ENCODE measurements at regions not wholly inside any gene's neighbourhood (a gene's known extent, or its start where the extent isn't known, plus 50 kb on each side); places are given as distances from the start of the nearest gene placed in this dataset.

- TF ChIP-seq CTCF (IDR thresholded peaks at IDR 0.05; ENCODE audit: unreplicated experiment), result no peak
- no peak overlapping the region for H3K27ac Mint-ChIP-seq (ENCODE audit: unreplicated experiment)
These were observed 301.8 kb upstream of the CBLB start for GRCh38 chr3:106170636-106171035.

GRCh38 chr3:106172101-106172500 is 303.3 kb upstream of the CBLB start:
- no peaks in the 10 kb centered on the region for H3K4me1 Mint-ChIP-seq (ENCODE audit: unreplicated experiment)

More at GRCh38 chr3:106170636-106171035, 301.8 kb upstream of the CBLB start:
- no peaks in the 10 kb centered on the region for H3K27me3 Mint-ChIP-seq (ENCODE audit: unreplicated experiment)
- no peak overlapping the region for H3K4me3 Mint-ChIP-seq (ENCODE audit: unreplicated experiment)
- H3K9me3 Mint-ChIP-seq (ENCODE audit: unreplicated experiment), result no peaks in the 10 kb centered on the region
- no peak for DNase-seq (ENCODE audit: low spot score)
- H3K36me3 Mint-ChIP-seq (ENCODE audit: low read depth, unreplicated experiment), result no peaks in the 10 kb centered on the region
- H3K4me1 Mint-ChIP-seq (ENCODE audit: unreplicated experiment), result no peaks in the 10 kb centered on the region

GRCh38 chr3:106172780-106173179 is 304.0 kb upstream of the CBLB start:
- no peaks in the 10 kb centered on the region for H3K36me3 Mint-ChIP-seq (ENCODE audit: low read depth, unreplicated experiment)
- TF ChIP-seq CTCF (IDR thresholded peaks at IDR 0.05; ENCODE audit: unreplicated experiment), result no peak
- no peak for DNase-seq (ENCODE audit: low spot score)

More at GRCh38 chr3:106172101-106172500, 303.3 kb upstream of the CBLB start:
- no peaks in the 10 kb centered on the region for H3K36me3 Mint-ChIP-seq (ENCODE audit: low read depth, unreplicated experiment)
- H3K27ac Mint-ChIP-seq (ENCODE audit: unreplicated experiment), result no peak overlapping the region
- no peak for TF ChIP-seq CTCF (IDR thresholded peaks at IDR 0.05; ENCODE audit: unreplicated experiment)
- DNase-seq (ENCODE audit: low spot score), result no peak
- H3K9me3 Mint-ChIP-seq (ENCODE audit: unreplicated experiment), result no peaks in the 10 kb centered on the region
- H3K4me3 Mint-ChIP-seq (ENCODE audit: unreplicated experiment), result no peak overlapping the region
- H3K27me3 Mint-ChIP-seq (ENCODE audit: unreplicated experiment), result no peaks in the 10 kb centered on the region

GRCh38 chr3:106175276-106175675 is 306.5 kb upstream of the CBLB start:
- H3K36me3 Mint-ChIP-seq (ENCODE audit: low read depth, unreplicated experiment), result no peaks in the 10 kb centered on the region

More at GRCh38 chr3:106172780-106173179, 304.0 kb upstream of the CBLB start:
- H3K4me3 Mint-ChIP-seq (ENCODE audit: unreplicated experiment), result no peak overlapping the region
- no peaks in the 10 kb centered on the region for H3K9me3 Mint-ChIP-seq (ENCODE audit: unreplicated experiment)
- no peak overlapping the region for H3K27ac Mint-ChIP-seq (ENCODE audit: unreplicated experiment)
- H3K4me1 Mint-ChIP-seq (ENCODE audit: unreplicated experiment), result no peaks in the 10 kb centered on the region
- no peaks in the 10 kb centered on the region for H3K27me3 Mint-ChIP-seq (ENCODE audit: unreplicated experiment)

GRCh38 chr3:106176734-106177133 is 307.9 kb upstream of the CBLB start:
- Mint-ChIP-seq H3K27ac (ENCODE audit: unreplicated experiment) (no peak overlapping the region), H3K36me3 (ENCODE audit: low read depth, unreplicated experiment) (no peaks in the 10 kb centered on the region), H3K4me1 (ENCODE audit: unreplicated experiment) (no peaks in the 10 kb centered on the region), H3K9me3 (ENCODE audit: unreplicated experiment) (no peaks in the 10 kb centered on the region), H3K4me3 (ENCODE audit: unreplicated experiment) (no peak overlapping the region), H3K27me3 (ENCODE audit: unreplicated experiment) (no peaks in the 10 kb centered on the region)
- no peak for TF ChIP-seq CTCF (IDR thresholded peaks at IDR 0.05; ENCODE audit: unreplicated experiment)
- no peak for DNase-seq (ENCODE audit: low spot score)

More at GRCh38 chr3:106175276-106175675, 306.5 kb upstream of the CBLB start:
- no peaks in the 10 kb centered on the region for H3K4me1 Mint-ChIP-seq (ENCODE audit: unreplicated experiment)
- TF ChIP-seq CTCF (IDR thresholded peaks at IDR 0.05; ENCODE audit: unreplicated experiment), result no peak
- no peak overlapping the region for H3K27ac Mint-ChIP-seq (ENCODE audit: unreplicated experiment)
- H3K9me3 Mint-ChIP-seq (ENCODE audit: unreplicated experiment), result no peaks in the 10 kb centered on the region
- DNase-seq (ENCODE audit: low spot score), result no peak
- H3K27me3 Mint-ChIP-seq (ENCODE audit: unreplicated experiment), result no peaks in the 10 kb centered on the region
- H3K4me3 Mint-ChIP-seq (ENCODE audit: unreplicated experiment), result no peak overlapping the region

All from endothelial cell (in vitro differentiated cells).